ENCODE measurements at regions not wholly inside any gene's neighbourhood (a gene's known extent, or its start where the extent isn't known, plus 50 kb on each side); places are given as distances from the start of the nearest gene placed in this dataset.

GRCh38 chr13:104436555-104436954, 1370.3 kb upstream of the SLC10A2 start:
- TF ChIP-seq CTCF (IDR thresholded peaks at IDR 0.05), result no peak
- no peak for TF ChIP-seq POLR2A (IDR thresholded peaks at IDR 0.05)

Measured in gastroesophageal sphincter (tissue), 3 donors.